ENCODE measurements at regions not wholly inside any gene's neighbourhood (a gene's known extent, or its start where the extent isn't known, plus 50 kb on each side); places are given as distances from the start of the nearest gene placed in this dataset.
"Not testable (repeated sequence)": the region's sequence is repeated elsewhere in the genome, so short reads cannot be mapped to it uniquely, and the experiment has no call there.

DNA sequence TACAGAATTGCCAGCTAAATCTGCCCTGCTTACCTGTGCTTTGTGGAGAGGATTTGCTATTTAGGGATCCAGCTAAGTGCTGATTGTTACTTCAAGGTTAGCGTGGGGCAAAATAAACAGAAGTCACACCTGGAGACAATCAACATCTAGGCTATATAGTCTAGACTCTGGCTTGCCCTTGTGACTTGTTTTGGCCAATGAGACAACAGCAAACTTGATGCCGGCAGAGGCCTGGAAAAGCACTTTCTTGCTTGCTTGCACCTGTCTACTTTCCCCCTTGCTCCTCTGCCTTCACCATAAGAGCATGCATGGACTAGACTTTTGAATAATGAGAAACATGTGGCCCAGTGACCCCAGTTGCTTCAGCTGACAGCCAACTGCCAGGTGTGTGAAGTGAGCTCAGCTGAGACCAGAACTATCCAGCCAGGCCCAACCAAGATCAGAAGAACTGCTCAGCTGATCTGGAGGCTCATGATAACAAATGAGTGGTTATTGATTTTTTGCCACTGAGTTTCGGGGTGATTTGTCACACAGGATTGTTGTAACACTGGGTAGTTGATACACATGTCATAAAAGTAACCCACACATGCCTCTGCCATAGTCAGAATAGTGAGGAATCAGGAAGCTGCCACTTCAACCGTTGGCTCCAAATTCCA, 164.4 kb downstream of the RBMX2 start:
- Mint-ChIP-seq H3K27ac (no peak overlapping the region), H3K27me3 (ENCODE audit: low read depth) (peaks cover 11% of the 10 kb centered on the region), H3K9me3 (peaks cover 9% of the 10 kb centered on the region), H3K4me1 (no peaks in the 10 kb centered on the region), H3K36me3 (no peaks in the 10 kb centered on the region), H3K4me3 (no peak overlapping the region)
- TF ChIP-seq, protein P1, sequence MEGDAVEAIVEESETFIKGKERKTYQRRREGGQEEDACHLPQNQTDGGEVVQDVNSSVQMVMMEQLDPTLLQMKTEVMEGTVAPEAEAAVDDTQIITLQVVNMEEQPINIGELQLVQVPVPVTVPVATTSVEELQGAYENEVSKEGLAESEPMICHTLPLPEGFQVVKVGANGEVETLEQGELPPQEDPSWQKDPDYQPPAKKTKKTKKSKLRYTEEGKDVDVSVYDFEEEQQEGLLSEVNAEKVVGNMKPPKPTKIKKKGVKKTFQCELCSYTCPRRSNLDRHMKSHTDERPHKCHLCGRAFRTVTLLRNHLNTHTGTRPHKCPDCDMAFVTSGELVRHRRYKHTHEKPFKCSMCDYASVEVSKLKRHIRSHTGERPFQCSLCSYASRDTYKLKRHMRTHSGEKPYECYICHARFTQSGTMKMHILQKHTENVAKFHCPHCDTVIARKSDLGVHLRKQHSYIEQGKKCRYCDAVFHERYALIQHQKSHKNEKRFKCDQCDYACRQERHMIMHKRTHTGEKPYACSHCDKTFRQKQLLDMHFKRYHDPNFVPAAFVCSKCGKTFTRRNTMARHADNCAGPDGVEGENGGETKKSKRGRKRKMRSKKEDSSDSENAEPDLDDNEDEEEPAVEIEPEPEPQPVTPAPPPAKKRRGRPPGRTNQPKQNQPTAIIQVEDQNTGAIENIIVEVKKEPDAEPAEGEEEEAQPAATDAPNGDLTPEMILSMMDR (IDR thresholded peaks at IDR 0.05; ENCODE audit: unreplicated experiment) = no peak
- DNase-seq (ENCODE audit: low spot score in 2 of 2, unreplicated experiment in 2 of 2) = no peak

DNA sequence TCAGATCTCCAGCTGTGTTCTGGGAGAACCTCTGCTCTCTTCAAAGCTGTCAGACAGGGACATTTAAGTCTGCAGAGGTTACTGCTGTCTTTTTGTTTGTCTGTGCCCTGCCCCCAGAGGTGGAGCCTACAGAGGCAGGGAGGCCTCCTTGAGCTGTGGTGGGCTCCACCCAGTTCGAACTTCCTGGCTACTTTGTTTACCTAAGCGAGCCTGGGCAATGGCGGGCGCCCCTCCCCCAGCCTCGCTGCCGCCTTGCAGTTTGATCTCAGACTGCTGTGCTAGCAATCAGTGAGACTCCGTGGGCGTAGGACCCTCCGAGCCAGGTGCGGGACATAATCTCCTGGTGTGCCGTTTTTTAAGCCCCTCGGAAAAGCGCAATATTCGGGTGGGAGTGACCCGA, 171.2 kb downstream of the RBMX2 start:
- H3K36me3 Mint-ChIP-seq; DNase-seq (ENCODE audit: low spot score in 2 of 2, unreplicated experiment in 2 of 2); H3K27ac Mint-ChIP-seq; H3K4me3 Mint-ChIP-seq; H3K9me3 Mint-ChIP-seq; H3K4me1 Mint-ChIP-seq: not testable (repeated sequence)
- H3K27me3 Mint-ChIP-seq (ENCODE audit: low read depth) = peaks cover 16% of the 10 kb centered on the region
